Skeletal muscle cell (primary cell): ENCODE measurements at regions not wholly inside any gene's neighbourhood (a gene's known extent, or its start where the extent isn't known, plus 50 kb on each side); places are given as distances from the start of the nearest gene placed in this dataset.
"Not testable (repeated sequence)": the region's sequence is repeated elsewhere in the genome, so short reads cannot be mapped to it uniquely, and the experiment has no call there.

Experiments used
- DNase-seq: peaks from one replicate; pipeline ENCODE4 v3.0.0-alpha.2; 2010; ENCODE audit warnings: low read depth
- H3K4me3 ChIP-seq: 2 replicates; pipeline ENCODE4 v1.5.1; 2011; ENCODE audit warnings: low read depth, mild to moderate bottlenecking, control low read depth, low read length, moderate library complexity

GRCh38 chr11:103582351-103582909 is 454.0 kb upstream of the DDI1 start:
- no peak overlapping the region for H3K4me3 ChIP-seq
- no peak for DNase-seq

GRCh38 chr11:103584021-103584420 is 452.4 kb upstream of the DDI1 start:
- H3K4me3 ChIP-seq, result no peak overlapping the region
- no peak for DNase-seq

GRCh38 chr11:103584720-103585119 is 451.7 kb upstream of the DDI1 start:
- H3K4me3 ChIP-seq, result no peak overlapping the region
- DNase-seq, result no peak

GRCh38 chr11:103585401-103585800 is 451.0 kb upstream of the DDI1 start:
- DNase-seq, result no peak
- no peak overlapping the region for H3K4me3 ChIP-seq

- DNase-seq, result no peak
- H3K4me3 ChIP-seq, result no peak overlapping the region
Observed at GRCh38 chr11:103585911-103586310, 450.5 kb upstream of the DDI1 start.

GRCh38 chr11:103586756-103587155 is 449.7 kb upstream of the DDI1 start:
- DNase-seq, result no peak
- H3K4me3 ChIP-seq, result no peak overlapping the region

- DNase-seq, result no peak
- no peak overlapping the region for H3K4me3 ChIP-seq
Observed at GRCh38 chr11:103587901-103588788, 448.3 kb upstream of the DDI1 start.

- H3K4me3 ChIP-seq, result no peak overlapping the region
- DNase-seq, result no peak
Observed at GRCh38 chr11:103591554-103591953, 444.9 kb upstream of the DDI1 start.

GRCh38 chr11:103594283-103594682 is 442.2 kb upstream of the DDI1 start:
- no peak overlapping the region for H3K4me3 ChIP-seq
- DNase-seq, result no peak

GRCh38 chr11:103596315-103596714 is 440.1 kb upstream of the DDI1 start:
- DNase-seq, result no peak
- H3K4me3 ChIP-seq, result no peak overlapping the region

- no peak overlapping the region for H3K4me3 ChIP-seq
- peak; percentile 45 for DNase-seq
Observed at GRCh38 chr11:103601225-103601846, 435.1 kb upstream of the DDI1 start.

GRCh38 chr11:103602840-103603239 is 433.6 kb upstream of the DDI1 start:
- H3K4me3 ChIP-seq, result no peak overlapping the region
- no peak for DNase-seq

GRCh38 chr11:103604310-103604709 is 432.1 kb upstream of the DDI1 start:
- DNase-seq, result no peak
- H3K4me3 ChIP-seq, result no peak overlapping the region

- no peak overlapping the region for H3K4me3 ChIP-seq
- DNase-seq, result no peak
Observed at GRCh38 chr11:103608566-103608965, 427.9 kb upstream of the DDI1 start.

- H3K4me3 ChIP-seq, result no peak overlapping the region
- peak; percentile 95 for DNase-seq
Observed at GRCh38 chr11:103609117-103610066, 427.0 kb upstream of the DDI1 start.

- no peak overlapping the region for H3K4me3 ChIP-seq
- DNase-seq, result no peak
Observed at GRCh38 chr11:103610435-103610834, 426.0 kb upstream of the DDI1 start.

- not testable (repeated sequence) for DNase-seq, H3K4me3 ChIP-seq
Observed at GRCh38 chr11:103611526-103612260, 424.7 kb upstream of the DDI1 start.

GRCh38 chr11:103612451-103612850 is 424.0 kb upstream of the DDI1 start:
- DNase-seq, H3K4me3 ChIP-seq: not testable (repeated sequence)

GRCh38 chr11:103616586-103616985 is 419.9 kb upstream of the DDI1 start:
- DNase-seq, H3K4me3 ChIP-seq: not testable (repeated sequence)
